ENCODE measurements at regions not wholly inside any gene's neighbourhood (a gene's known extent, or its start where the extent isn't known, plus 50 kb on each side); places are given as distances from the start of the nearest gene placed in this dataset.

DNA sequence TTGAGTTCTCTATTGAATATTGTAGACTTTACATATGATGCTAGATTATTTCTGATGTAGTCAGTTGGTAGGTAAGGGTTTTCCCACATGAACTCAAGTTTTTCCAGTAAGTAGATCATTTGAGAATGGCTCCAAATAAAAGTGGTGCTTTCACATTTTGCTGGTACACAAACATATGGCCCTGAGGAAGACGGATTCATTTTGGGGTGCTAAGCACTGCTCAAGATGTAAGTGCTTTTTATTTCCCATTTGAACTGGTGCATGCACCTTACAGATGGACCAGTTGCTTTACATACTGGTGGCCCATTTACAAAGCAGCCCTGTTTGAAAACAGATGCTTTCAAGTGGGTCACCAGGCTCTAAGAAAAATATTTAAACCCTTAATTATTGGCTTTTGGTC lies 266.7 kb downstream of the MEIS1 start:
- no peak for TF ChIP-seq POLR2A (IDR thresholded peaks at IDR 0.05; ENCODE audit: low read depth, low read length)
- no peak for TF ChIP-seq POLR2AphosphoS5 (IDR thresholded peaks at IDR 0.05; ENCODE audit: insufficient read depth, low read depth, low read length)
- TF ChIP-seq EZH2 (IDR thresholded peaks at IDR 0.05; ENCODE audit: borderline replicate concordance, low read depth, low read length, severe bottlenecking): no peak
- TF ChIP-seq, protein P1, sequence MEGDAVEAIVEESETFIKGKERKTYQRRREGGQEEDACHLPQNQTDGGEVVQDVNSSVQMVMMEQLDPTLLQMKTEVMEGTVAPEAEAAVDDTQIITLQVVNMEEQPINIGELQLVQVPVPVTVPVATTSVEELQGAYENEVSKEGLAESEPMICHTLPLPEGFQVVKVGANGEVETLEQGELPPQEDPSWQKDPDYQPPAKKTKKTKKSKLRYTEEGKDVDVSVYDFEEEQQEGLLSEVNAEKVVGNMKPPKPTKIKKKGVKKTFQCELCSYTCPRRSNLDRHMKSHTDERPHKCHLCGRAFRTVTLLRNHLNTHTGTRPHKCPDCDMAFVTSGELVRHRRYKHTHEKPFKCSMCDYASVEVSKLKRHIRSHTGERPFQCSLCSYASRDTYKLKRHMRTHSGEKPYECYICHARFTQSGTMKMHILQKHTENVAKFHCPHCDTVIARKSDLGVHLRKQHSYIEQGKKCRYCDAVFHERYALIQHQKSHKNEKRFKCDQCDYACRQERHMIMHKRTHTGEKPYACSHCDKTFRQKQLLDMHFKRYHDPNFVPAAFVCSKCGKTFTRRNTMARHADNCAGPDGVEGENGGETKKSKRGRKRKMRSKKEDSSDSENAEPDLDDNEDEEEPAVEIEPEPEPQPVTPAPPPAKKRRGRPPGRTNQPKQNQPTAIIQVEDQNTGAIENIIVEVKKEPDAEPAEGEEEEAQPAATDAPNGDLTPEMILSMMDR (IDR thresholded peaks at IDR 0.05; ENCODE audit: extremely low read depth in 1 of 2, insufficient read depth in 1 of 2, low read depth in 1 of 2, low read length in 2 of 2): no peak
- TF ChIP-seq, protein P2, sequence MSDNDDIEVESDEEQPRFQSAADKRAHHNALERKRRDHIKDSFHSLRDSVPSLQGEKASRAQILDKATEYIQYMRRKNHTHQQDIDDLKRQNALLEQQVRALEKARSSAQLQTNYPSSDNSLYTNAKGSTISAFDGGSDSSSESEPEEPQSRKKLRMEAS (IDR thresholded peaks at IDR 0.05; ENCODE audit: insufficient read depth, insufficient read length): no peak
- TF ChIP-seq JUN (IDR thresholded peaks at IDR 0.05; ENCODE audit: borderline replicate concordance, insufficient read depth, insufficient read length, low read depth): no peak
- TF ChIP-seq GATA2 (IDR thresholded peaks at IDR 0.05; ENCODE audit: insufficient read depth, insufficient read length, low read depth, low read length): no peak

Data from endothelial cell of umbilical vein (primary cell).